Stimulated activated CD8-positive, alpha-beta memory T cell treated with anti-CD3 and anti-CD28 coated beads, Interleukin-2, amount 100 ng/mL, for 48 hours (primary cell): ENCODE measurements at regions not wholly inside any gene's neighbourhood (a gene's known extent, or its start where the extent isn't known, plus 50 kb on each side); places are given as distances from the start of the nearest gene placed in this dataset.

Source experiments
- DNase-seq, 2 donors: peaks; one replicate each; pipeline ENCODE4 v3.0.0-alpha.2; 2020; ENCODE audit warnings: low read depth in 2 of 2

DNA sequence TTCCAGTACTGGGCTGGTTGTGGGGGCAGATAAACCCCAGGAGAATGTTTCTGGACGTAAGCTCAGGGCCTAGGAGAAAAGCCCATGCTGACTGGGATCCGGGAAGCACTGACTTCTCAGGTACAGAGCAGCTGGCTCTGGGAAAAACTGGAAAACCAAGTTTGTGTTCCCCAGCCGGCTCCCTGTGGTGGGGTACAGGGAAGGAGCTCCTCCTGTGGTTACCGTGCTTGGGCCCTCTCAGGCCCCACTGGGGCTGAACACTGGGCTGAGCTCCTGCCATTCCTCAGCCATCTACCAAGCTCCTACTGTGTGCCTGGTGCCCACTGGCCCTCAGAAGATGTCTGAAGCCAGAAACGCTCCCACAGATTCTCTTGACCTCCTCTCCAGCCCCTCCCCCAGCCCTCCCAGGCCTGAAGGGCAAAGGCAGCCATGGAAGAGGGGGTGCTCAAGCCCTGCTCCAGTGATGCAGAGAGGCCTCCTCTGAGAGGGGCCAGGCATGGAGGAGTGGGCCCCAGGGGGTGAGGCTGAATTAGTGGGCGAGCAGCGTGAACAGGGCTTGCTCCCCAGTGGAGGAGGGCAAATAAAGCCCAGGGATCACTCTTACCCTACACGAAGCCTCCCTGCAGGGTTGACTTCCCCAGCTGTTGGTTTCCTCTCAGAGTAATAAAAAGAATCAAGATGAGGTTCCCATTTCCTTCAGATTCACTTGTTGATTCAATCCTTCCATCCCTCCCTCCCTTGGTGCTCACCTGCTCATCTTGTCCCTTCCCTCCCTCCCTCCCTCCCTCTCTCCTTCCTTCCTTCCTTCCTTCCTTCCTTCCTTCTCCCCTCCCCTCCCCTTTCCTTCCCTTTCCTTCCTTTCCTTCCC is 100.0 kb downstream of the VEGFA start:
- DNase-seq = no peak

GRCh38 chr6:43869079-43869710 is 99.2 kb downstream of the VEGFA start:
- no peak for DNase-seq

DNA sequence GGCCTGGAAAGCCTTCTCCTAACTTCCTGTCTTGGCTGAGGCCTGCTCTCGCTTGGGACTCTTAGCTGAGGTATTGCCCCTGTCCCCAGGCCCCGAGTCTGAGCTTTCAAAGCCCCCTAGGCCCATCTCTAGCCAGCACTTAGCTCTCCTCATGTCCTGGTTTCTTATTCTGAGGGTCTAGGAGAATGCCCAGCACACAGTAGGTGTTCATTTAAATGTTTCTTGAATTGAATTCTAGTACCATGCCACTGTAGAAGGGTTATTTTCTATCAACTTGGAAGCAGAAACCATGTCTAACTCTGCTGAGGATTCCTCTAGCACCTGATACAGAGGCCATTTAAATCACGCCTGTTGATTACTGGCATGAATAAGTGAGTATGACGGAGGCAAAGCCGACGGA is 98.5 kb downstream of the VEGFA start:
- DNase-seq = no peak

DNA sequence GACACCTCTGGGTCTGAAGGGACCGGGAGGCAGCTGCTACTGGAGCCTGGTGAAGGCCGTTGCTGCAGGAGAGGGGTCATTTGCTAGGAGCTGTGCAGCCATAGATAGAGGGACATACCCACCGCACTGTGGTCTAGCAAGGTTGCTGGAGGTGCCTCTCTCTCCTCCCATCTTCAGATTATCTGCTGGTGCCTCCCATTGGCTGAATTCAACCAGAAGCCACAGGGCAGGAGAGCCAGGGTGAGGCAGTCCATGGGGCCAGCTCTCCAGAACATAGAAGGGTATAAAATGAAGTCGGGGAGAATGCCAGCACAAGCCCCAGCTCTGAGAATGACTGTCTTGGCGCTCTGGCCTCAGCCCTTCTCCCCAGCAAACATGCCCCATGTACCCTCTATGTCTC is 98.0 kb downstream of the VEGFA start:
- no peak for DNase-seq

GRCh38 chr6:43867246-43867645 is 97.2 kb downstream of the VEGFA start:
- DNase-seq = no peak

GRCh38 chr6:43865932-43866645 is 96.1 kb downstream of the VEGFA start:
- no peak for DNase-seq

DNA sequence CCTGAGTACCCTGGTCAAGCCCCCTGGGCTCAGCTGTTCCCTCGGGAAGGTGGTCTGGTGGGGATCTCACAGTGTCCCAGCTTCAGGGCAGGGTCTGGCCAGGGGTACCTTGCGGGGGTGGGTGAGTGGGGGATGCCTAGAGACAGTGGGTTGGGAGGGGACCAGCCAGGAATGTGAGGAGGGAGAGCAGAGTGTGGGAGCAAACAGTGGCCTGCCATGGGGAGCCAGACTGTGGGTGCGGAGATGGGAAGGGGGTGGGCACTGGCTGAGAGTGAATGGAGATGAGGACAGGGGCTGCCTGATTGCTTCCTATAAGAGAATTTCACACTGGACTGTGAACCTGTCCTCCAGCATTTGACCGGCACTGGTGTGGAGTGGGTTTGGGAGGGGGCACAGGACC is 95.1 kb downstream of the VEGFA start:
- no peak for DNase-seq

DNA sequence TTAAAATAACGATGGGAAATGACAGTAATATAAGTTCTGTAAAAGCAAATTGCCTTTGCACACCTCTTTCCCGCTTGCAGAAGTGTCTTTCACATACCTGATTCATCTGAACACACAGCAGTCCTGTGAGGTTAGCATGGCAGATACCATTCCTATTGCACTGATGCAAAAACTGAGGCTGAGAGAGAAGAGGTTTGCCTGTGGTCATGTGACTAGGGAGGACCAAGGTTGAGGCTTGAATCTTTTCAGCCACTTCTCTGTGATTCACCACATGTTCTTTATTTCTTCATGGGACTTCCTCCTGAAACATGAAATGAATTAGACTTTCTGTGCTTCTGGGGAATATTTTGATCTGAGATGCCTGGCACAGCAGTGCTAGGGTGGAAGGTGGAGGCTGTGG is 92.9 kb downstream of the VEGFA start:
- no peak for DNase-seq

GRCh38 chr6:43861212-43861894 is 91.3 kb downstream of the VEGFA start:
- DNase-seq = no peak

- no peak for DNase-seq
These were observed 90.3 kb downstream of the VEGFA start for GRCh38 chr6:43860285-43860684.

GRCh38 chr6:43859213-43859612 is 89.2 kb downstream of the VEGFA start:
- no peak for DNase-seq

DNA sequence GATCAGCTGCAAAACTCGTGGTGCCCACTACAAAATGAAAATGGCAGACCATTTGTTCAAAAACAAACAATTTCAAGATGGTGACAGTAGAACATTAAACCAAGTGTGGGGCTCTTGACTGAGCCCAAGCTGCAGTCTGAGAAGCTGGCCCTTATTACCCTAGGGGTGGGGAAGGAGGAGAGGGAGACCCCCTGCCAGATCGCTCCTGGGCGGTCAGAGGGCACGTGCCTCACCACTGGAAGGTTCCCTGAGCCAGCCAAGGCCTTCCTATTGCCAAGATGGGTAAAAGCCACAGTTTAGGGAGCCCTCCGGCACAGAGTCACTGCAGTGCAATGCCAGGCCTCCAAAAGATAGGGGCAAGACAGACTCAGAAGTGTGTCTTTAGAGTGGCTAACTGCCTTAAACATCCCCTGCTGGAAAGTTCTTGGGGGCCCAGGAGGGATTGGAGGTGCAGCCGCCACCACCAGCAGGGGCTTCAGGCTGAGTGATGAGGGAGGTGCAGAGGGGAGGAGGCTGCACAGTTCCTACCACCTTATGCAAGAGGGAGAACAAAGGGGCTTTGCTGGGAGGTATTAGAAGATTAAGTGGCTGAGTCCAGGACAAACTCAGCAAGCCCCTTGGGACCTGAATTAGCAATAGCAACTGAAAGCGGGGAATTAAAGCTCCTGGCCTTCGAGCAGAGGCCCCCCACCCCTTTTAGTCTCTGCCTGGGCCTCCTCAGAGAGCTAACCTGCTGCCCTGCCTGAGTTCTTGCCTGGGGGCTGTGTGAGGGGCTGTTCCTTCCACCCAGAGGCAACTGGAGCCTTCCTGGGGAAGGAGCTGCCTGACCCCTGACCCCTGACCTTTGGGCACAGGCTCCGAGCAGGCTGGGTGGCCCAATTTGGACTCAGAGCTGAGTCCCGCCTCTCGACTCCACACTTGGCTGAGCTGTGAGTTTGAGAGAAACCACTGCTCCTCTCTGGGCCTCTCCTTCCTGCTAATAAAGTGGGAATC is 88.4 kb downstream of the VEGFA start:
- no peak for DNase-seq

DNA sequence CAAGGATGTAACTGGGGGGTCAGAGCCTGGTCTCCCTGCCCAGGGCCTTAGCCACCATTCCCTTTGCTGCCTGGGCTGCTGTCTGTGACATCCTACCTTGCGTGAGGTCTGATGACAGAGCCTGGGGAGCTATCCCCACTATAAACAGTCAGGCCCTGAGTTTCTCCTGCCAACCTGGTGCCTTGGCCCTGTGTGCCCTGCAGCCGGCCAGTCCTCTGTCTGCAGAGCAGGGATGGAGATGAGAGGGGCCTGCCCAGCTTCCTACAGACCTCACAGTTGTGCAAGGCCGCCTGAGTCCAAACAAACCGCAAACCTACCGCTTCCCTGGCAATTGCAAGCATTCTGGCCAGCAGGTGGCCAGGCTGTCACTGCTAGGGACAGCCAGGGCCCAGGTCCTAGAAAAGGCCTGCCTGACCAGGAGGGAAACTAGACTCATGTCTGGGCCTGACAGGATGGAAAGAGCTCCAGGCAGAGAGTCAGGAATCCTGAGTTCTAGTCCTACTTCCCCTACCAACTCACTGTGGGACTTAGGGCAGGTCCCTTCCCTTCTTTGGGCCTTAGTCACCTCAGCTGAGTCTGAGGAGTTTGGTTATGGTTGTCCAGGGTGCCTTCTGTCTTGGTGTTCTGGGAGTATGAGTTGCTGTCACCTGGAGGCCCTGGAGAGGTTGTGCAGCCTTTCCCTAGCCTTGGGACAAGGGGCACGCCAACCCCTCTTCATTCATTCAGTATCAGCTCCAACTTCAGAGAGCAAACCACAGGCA is 86.2 kb downstream of the VEGFA start:
- DNase-seq = no peak

GRCh38 chr6:43855247-43855646 is 85.2 kb downstream of the VEGFA start:
- no peak for DNase-seq

- no peak for DNase-seq
These were observed 83.1 kb downstream of the VEGFA start for GRCh38 chr6:43853066-43853650.

- no peak for DNase-seq
These were observed 82.4 kb downstream of the VEGFA start for GRCh38 chr6:43852350-43852864.

GRCh38 chr6:43851204-43851865 is 81.3 kb downstream of the VEGFA start:
- DNase-seq = no peak

DNA sequence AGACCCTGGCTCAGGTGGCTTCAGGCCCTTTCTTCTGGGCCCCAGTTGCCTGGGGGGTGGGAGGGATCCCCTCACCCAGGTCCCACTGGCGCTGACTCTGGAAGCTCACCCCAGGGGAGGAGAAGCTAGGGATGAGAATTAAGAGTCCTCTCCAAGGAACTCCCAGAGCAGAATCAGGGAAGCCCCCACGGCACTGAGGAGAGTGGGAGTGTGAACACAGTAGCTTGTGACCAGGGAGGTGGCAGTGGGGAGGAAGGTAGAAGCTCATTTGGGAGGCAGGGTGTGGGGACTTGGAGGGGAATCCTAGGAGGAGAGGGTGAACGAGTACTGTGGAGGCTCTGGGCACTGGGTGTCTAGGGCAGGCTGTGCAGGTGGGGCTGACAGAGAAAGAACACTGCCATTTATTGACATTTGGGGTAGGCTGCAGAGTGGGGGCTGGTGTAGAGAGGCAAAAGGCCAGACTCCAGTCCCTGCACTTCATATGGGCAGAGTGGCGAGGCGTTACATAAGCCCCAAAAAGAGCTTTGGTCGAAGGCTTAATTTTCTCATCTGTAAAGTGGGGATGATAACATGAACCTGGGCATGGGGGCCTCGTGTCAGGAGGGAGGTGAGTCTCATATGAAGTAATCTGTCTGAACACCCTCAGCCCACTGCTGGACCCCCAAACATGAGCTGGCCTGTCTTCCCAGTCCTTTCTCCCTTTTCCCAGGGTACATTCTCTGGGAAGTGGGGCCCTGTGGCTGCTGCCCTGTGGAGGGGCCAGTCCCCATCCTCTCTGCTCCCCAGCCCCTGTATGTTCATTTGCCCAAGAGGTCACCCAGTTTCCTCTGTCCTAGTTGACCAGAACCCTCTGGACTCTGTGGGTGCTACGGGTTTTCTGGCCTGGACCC is 80.5 kb downstream of the VEGFA start:
- no peak for DNase-seq
